H9 (cell line): ENCODE measurements at regions not wholly inside any gene's neighbourhood (a gene's known extent, or its start where the extent isn't known, plus 50 kb on each side); places are given as distances from the start of the nearest gene placed in this dataset.

Experiments used
- DNase-seq: peaks from one replicate; pipeline ENCODE4 v3.0.0-alpha.2; 2017
- H2AFZ ChIP-seq: one replicate; pipeline ENCODE4 v1.6.1; 2013; ENCODE audit warnings: mild to moderate bottlenecking, low read length, control low read depth, moderate library complexity
- H2AK5ac ChIP-seq: 2 replicates; pipeline ENCODE4 v1.6.1; 2013; ENCODE audit warnings: low read length, control low read depth, mixed read lengths; ENCODE audit not compliant: insufficient read length
- H2BK120ac ChIP-seq: one replicate; pipeline ENCODE4 v1.6.1; 2013; ENCODE audit warnings: low read depth, mild to moderate bottlenecking, low read length, control low read depth, inconsistent platforms; ENCODE audit not compliant: poor library complexity, severe bottlenecking
- H2BK12ac ChIP-seq: 2 replicates; pipeline ENCODE4 v1.6.1; 2013; ENCODE audit warnings: low read length, control low read depth, mixed read lengths, low read depth; ENCODE audit not compliant: insufficient read length
- H2BK15ac ChIP-seq: 2 replicates; pipeline ENCODE4 v1.6.1; 2013; ENCODE audit warnings: low read depth, low read length, control low read depth
- H2BK20ac ChIP-seq: one replicate; pipeline ENCODE4 v1.6.1; 2013; ENCODE audit warnings: low read depth, mild to moderate bottlenecking, low read length, control low read depth, inconsistent platforms; ENCODE audit not compliant: poor library complexity, severe bottlenecking
- H2BK5ac ChIP-seq: 2 replicates; pipeline ENCODE4 v1.6.1; 2013; ENCODE audit warnings: low read length, control low read depth, mixed read lengths; ENCODE audit not compliant: insufficient read length
- H3K14ac ChIP-seq: 2 replicates; pipeline ENCODE4 v1.6.1; 2013; ENCODE audit warnings: low read length, control low read depth; ENCODE audit not compliant: insufficient read depth
- H3K18ac ChIP-seq: 2 replicates; pipeline ENCODE4 v1.6.1; 2013; ENCODE audit warnings: low read depth, mild to moderate bottlenecking, mixed read lengths, low read length, control low read depth; ENCODE audit not compliant: insufficient read length
- H3K23ac ChIP-seq: 2 replicates; pipeline ENCODE4 v1.6.1; 2013; ENCODE audit warnings: low read length, control low read depth, mixed read lengths, low read depth; ENCODE audit not compliant: insufficient read length
- H3K23me2 ChIP-seq: 2 replicates; pipeline ENCODE4 v1.6.1; 2013; ENCODE audit warnings: low read depth, mild to moderate bottlenecking, mixed read lengths, low read length, control low read depth; ENCODE audit not compliant: insufficient read length, poor library complexity, severe bottlenecking
- H3K27ac ChIP-seq: 2 replicates; pipeline ENCODE4 v1.5.1; 2013; ENCODE audit warnings: low read length, control low read depth, mixed read lengths, low read depth; ENCODE audit not compliant: insufficient read length
- H3K27me3 ChIP-seq: 2 replicates; pipeline ENCODE4 v1.6.1; 2013; ENCODE audit warnings: low read length, control low read depth, inconsistent platforms; ENCODE audit not compliant: insufficient read depth
- H3K4ac ChIP-seq: 2 replicates; pipeline ENCODE4 v1.6.1; 2013; ENCODE audit warnings: low read depth, mild to moderate bottlenecking, control low read depth, inconsistent platforms, low read length, moderate library complexity
- H3K4me1 ChIP-seq: 2 replicates; pipeline ENCODE4 v1.6.1; 2013; ENCODE audit warnings: low read length, control low read depth, inconsistent platforms; ENCODE audit not compliant: insufficient read depth
- H3K4me2 ChIP-seq: 2 replicates; pipeline ENCODE4 v1.6.1; 2013; ENCODE audit warnings: low read length, control low read depth, mixed read lengths; ENCODE audit not compliant: insufficient read length, insufficient read depth
- H3K56ac ChIP-seq: 2 replicates; pipeline ENCODE4 v1.6.1; 2013; ENCODE audit warnings: low read depth, mild to moderate bottlenecking, mixed read lengths, low read length, control low read depth; ENCODE audit not compliant: insufficient read length
- H3K79me1 ChIP-seq: 2 replicates; pipeline ENCODE4 v1.6.1; 2013; ENCODE audit warnings: low read depth, mild to moderate bottlenecking, moderate library complexity, low read length, control low read depth, inconsistent platforms; ENCODE audit not compliant: insufficient read depth, poor library complexity, severe bottlenecking
- H3K79me2 ChIP-seq: 2 replicates; pipeline ENCODE4 v1.6.1; 2013; ENCODE audit warnings: low read length, control low read depth, inconsistent platforms; ENCODE audit not compliant: insufficient read depth
- H3K9ac ChIP-seq: 2 replicates; pipeline ENCODE4 v1.6.1; 2013; ENCODE audit warnings: low read length, control low read depth, mixed read lengths; ENCODE audit not compliant: insufficient read length; ENCODE audit errors: extremely low read depth
- H3K9me3 ChIP-seq: one replicate; pipeline ENCODE4 v1.6.1; 2013; ENCODE audit warnings: low read depth, low read length, inconsistent platforms; ENCODE audit not compliant: control insufficient read depth
- H3T11ph ChIP-seq: one replicate; pipeline ENCODE4 v1.6.1; 2013; ENCODE audit warnings: mild to moderate bottlenecking, low read length, control low read depth, inconsistent platforms
- H4K20me1 ChIP-seq: one replicate; pipeline ENCODE4 v1.6.1; 2013; ENCODE audit not compliant: control insufficient read depth, insufficient read length, insufficient read depth
- H4K5ac ChIP-seq: 2 replicates; pipeline ENCODE4 v1.6.1; 2013; ENCODE audit warnings: low read depth, mild to moderate bottlenecking, mixed read lengths, low read length, control low read depth; ENCODE audit not compliant: insufficient read length
- H4K8ac ChIP-seq: replicated peaks from 2 replicates; pipeline ENCODE4 v1.6.1; 2013; ENCODE audit warnings: low read length, control low read depth, mixed read lengths, low read depth; ENCODE audit not compliant: insufficient read length
- H4K91ac ChIP-seq: 2 replicates; pipeline ENCODE4 v1.6.1; 2013; ENCODE audit warnings: low read depth, mild to moderate bottlenecking, moderate library complexity, mixed read lengths, low read length, control low read depth; ENCODE audit not compliant: insufficient read length
- H3K27ac Mint-ChIP-seq, 3 experiments: 2 replicates in 2 of 3; 3 replicates in 1 of 3; pipeline ENCODE4 v1.8.0; 2020 to 2021; ENCODE audit warnings: mixed read lengths in 3 of 3, mild to moderate bottlenecking in 1 of 3, moderate library complexity in 1 of 3
- H3K27me3 Mint-ChIP-seq: 2 replicates; pipeline ENCODE4 v1.8.0; 2021; ENCODE audit warnings: low read depth, mild to moderate bottlenecking, moderate library complexity, mixed read lengths
- H3K36me3 Mint-ChIP-seq, 3 experiments: 2 replicates in 2 of 3; 3 replicates in 1 of 3; pipeline ENCODE4 v1.8.0; 2020 to 2021; ENCODE audit warnings: low read depth in 3 of 3, mixed read lengths in 3 of 3; ENCODE audit not compliant: insufficient read depth in 1 of 3
- H3K4me1 Mint-ChIP-seq, 2 experiments: 2 replicates each; pipeline ENCODE4 v1.8.0; 2020; ENCODE audit warnings: mixed read lengths in 2 of 2
- H3K4me3 Mint-ChIP-seq, 2 experiments: 2 replicates in 1 of 2; 3 replicates in 1 of 2; pipeline ENCODE4 v1.8.0; 2020 to 2021; ENCODE audit warnings: mild to moderate bottlenecking in 2 of 2, mixed read lengths in 2 of 2, moderate library complexity in 1 of 2
- H3K9me3 Mint-ChIP-seq, 2 experiments: 2 replicates in 1 of 2; 3 replicates in 1 of 2; pipeline ENCODE4 v1.8.0; 2020; ENCODE audit warnings: mild to moderate bottlenecking in 2 of 2, mixed read lengths in 2 of 2, moderate library complexity in 1 of 2
- CTCF ChIP-seq: fragments of 200-600 bp; sonication (generic); conservative IDR thresholded peaks from 3 replicates; pipeline ENCODE4 v1.8.0; 2021; ENCODE audit warnings: antibody characterized with exemption, mild to moderate bottlenecking
- WGBS: extraction: QIAGEN DNeasy Blood & Tissue Kit; methylation state at CpG from one replicate; pipeline ENCODE4 v1.1.7; 2013; ENCODE audit warnings: missing lambda C conversion rate, low lambda C conversion rate, mixed read lengths; ENCODE audit not compliant: insufficient read length; ENCODE audit errors: extremely low coverage; 5-methylcytosine and 5-hydroxymethylcytosine counted together

DNA sequence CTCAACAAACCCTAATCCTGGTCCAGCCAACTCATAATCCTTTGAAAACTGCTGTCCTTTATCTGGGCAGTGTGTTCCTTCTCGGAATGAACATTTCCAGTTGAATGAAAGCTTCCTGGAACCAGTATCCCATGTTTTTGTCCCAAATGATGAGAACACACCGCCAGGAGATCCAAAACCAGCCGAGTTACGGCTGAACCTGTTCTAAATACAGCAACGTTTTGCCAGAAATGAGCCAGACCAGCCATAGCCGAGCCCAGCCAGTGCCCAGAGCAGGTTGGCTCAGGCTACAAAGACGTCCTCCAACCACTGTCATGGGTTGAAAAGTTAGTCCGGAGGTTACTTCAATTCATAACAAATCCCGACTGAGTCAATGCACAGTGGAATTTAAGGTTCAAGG is 67.6 kb upstream of the FOXF1 start:
- H3K27me3 Mint-ChIP-seq: peaks cover 24% of the 10 kb centered on the region
- no peaks in the 10 kb centered on the region for H3K23me2 ChIP-seq
- H3K79me1 ChIP-seq: no peaks in the 10 kb centered on the region

More for the DNA sequence above, 67.6 kb upstream of the FOXF1 start:
- Histone ChIP-seq H3K9ac (no peak overlapping the region), H4K8ac (no peak overlapping the region), H3K18ac (no peak overlapping the region), H3K4me1 (no peaks in the 10 kb centered on the region), H4K91ac (no peak overlapping the region), H2BK12ac (no peak overlapping the region), H2BK20ac (no peak overlapping the region), H2BK15ac (no peak overlapping the region), H3T11ph (no peak overlapping the region), H3K14ac (no peak overlapping the region), H4K20me1 (no peaks in the 10 kb centered on the region), H2AK5ac (no peak overlapping the region), H2BK5ac (no peak overlapping the region), H3K23ac (no peak overlapping the region), H3K4me2 (no peak overlapping the region), H3K27me3 (no peaks in the 10 kb centered on the region), H3K4ac (no peak overlapping the region), H3K9me3 (no peaks in the 10 kb centered on the region), H3K79me2 (no peaks in the 10 kb centered on the region), H3K27ac (no peak overlapping the region), H2AFZ (no peak overlapping the region), H3K56ac (no peak overlapping the region), H4K5ac (no peak overlapping the region), H2BK120ac (no peak overlapping the region)
- Mint-ChIP-seq H3K4me3 (no peak overlapping the region), H3K27ac (no peak overlapping the region), H3K9me3 (no peaks in the 10 kb centered on the region), H3K36me3 (no peaks in the 10 kb centered on the region), H3K4me1 (peaks cover 0 to 3% of the 10 kb centered on the region in 2 experiments; a peak in 1 of 4 replicates)
- WGBS: no CpG with 5 or more reads among the region's 9 CpGs
- no peak for TF ChIP-seq CTCF
- no peak for DNase-seq
